HG03175 (cell line): ENCODE measurements at regions not wholly inside any gene's neighbourhood (a gene's known extent, or its start where the extent isn't known, plus 50 kb on each side); places are given as distances from the start of the nearest gene placed in this dataset.
"Not testable (repeated sequence)": the region's sequence is repeated elsewhere in the genome, so short reads cannot be mapped to it uniquely, and the experiment has no call there.

Experiments used
- ATAC-seq: cut with Tn5 transposase; IDR thresholded peaks from one replicate; pipeline ENCODE4 v1.9.1; 2021; ENCODE audit warnings: mild to moderate bottlenecking, moderate library complexity; ENCODE audit not compliant: unreplicated experiment

- ATAC-seq: no peak
Measured at GRCh38 chr1:113292603-113293255, 97.6 kb upstream of the MAGI3 start.

DNA sequence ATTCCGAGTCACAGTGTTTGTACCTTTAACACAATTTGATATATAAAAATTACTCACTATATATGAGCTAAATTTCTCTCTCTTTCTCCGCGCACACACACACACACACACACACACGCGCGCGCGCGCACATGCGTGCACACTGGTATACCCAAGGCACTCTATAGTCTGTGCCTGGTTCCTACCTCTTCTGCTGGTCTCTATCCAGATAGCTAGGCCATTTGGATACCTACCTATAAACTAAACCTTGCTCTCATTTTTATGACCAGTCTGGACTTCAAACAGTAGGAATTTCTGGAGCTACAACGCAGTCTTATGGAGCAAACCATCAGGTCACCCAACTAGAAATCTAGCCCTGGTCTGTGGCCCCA is 97.1 kb upstream of the MAGI3 start:
- ATAC-seq: no peak

DNA sequence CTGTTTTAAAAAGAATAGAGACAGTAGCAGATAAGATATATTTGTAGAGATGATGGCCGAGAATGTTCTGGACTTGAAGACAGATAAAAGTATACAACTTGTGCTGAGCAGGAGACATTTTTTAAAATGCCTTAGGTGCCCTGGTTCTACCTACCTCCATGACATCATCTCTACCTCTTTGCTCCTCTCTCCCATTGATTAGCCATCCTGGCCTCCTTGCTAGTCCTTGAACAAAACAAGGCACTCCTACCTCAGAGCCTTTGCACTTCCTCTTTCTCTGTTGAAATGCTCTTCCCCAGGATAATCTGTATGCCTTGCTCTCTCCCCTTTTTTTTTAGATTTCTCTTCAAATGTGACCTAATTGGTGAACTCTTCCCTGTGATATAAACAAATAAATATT is 92.6 kb upstream of the MAGI3 start:
- ATAC-seq: no peak

- no peak for ATAC-seq
Measured at GRCh38 chr1:113298941-113299340, 91.4 kb upstream of the MAGI3 start.

GRCh38 chr1:113302636-113303035 is 87.7 kb upstream of the MAGI3 start:
- ATAC-seq: no peak

DNA sequence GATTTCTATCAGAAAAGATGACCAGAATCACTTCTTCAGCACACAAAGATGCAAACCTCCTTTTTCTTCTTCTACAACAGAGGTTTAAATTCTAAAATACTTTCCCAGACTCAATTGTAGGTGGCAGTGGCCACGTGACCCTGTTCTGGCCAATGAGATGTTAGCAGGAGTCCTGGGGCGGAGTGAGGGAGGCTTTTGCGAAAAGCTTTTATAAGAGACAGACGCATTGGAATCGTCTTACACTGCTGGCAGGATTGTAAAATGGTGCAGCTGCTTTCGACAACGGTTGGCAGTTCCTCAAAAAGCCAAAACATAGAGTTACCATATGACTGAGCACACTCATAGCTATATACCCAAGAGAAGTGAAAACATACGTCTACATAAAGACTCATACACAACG is 87.0 kb upstream of the MAGI3 start:
- no peak for ATAC-seq

DNA sequence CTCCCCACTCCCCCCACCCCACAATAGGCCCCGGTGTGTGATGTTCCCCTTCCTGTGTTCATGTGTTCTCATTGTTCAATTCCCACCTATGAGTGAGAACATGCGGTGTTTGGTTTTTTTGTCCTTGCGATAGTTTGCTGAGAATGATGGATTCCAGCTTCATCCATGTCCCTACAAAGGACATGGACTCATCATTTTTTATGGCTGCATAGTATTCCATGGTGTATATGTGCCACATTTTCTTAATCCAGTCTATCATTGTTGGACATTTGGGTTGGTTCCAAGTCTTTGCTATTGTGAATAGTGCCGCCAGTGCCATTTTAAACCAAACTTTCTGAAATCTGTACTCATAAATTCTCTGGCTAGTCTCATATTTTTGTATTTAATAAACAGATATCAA is 85.3 kb upstream of the MAGI3 start:
- ATAC-seq: not testable (repeated sequence)

DNA sequence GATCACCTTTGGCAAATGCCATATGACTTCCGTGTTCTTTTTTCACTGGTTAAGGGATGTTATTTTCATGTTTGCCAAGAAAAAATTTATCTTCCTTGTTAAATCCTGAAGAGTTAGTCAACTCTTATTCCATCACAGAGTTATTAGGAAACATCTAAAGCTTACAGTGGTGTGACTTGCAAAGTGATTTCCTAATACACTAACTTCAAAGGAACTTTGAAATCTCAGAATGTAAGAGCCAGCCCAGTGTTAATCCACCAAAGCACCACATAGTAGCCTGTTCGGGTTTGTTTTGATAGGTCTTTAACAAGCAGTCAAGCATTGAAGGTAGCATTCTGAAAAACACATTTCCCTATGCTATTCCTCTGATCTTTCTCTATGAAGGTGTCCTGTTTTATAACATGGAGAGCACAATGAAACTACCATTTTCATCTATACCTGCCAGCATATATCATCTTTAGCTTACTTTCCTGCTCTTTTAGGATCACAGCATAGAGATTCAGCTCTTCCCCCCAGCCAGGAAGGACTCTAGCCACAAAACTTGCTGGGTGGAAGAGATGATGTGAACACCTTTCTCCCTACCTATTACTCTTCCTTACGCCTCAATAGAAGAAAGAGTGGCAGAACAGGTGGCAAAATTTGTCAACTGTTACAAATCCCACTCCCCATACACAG is 82.4 kb upstream of the MAGI3 start:
- no peak for ATAC-seq

- ATAC-seq: not testable (repeated sequence)
Measured at GRCh38 chr1:113312651-113313050, 77.7 kb upstream of the MAGI3 start.

GRCh38 chr1:113314600-113314999 is 75.7 kb upstream of the MAGI3 start:
- ATAC-seq: no peak

DNA sequence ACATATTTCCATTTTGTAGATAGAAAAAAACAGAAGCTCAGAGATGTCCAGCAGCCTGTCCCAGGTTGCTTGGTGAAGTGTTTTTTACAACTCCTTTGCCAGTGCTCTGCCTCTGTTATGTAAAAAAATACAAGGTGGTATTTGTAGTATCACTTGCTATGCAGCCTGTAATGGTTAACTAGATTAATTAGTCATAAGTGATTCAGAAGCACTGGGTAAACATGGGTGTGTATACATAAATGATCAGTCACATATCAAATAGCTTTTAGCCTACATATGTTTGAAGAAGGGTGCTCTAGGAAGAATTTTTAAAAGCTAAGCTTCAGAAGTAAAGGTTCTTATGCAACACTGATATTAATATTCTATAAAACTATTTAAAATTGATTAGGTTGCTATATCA is 70.0 kb upstream of the MAGI3 start:
- no peak for ATAC-seq

DNA sequence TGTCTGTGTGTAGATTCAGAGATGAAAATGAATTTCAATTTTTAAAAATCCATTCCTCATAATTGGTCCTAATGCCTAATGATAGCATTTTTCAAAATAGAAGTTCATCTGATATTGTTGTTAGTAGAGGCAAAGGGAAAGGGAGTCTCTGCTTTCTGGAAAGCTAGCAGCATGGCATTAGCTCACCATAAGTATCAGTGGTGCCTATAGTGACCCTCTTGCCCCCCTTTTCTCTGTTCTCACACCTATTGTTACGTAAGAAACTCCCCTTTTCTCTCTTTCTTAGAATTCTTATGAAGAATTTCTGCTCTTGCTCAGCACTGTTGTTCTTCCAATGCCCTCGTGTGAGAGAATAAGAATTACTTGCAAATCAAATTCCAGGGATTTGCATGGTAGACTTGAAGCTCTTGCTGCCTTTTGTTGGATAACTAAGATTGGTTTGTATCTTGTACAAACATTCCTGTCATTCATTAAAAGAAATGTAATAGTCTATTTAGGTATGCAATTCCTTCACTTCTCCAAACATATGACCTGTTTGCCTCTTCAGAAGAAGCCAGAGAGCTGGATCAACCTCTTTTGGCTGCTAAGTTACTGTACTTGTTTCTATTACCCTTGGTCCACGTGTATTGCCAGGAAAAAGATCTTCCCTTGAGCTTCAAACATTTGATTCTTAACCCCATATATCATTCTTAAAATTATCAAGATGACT is 69.2 kb upstream of the MAGI3 start:
- ATAC-seq: no peak

DNA sequence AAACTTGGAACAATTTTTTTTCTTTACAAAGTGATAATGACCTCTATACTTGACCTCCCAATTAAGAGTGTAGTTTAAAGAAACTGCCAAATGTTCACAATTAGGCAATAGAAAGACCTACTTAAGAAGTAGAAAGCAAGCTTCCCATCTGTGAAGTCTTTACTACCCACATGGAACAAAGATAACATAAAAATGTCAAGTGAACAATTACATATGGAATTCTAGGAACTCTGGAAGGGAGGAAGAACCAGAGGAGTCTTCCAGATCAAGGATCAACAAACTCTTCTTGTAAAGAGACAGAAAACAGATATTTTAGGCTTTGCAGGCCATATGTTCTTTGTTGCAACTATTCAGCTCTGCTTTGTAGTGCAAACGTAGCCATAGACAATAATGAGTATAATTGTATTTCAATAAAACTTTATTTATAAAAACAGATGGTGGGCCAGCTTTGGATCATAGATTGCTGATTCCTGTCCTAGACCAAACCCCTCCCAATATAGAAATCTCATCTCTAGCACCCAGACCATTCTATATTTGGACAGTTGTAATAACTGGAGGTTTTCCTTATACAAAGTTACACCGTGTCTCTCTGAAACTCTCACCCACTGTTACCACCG is 68.4 kb upstream of the MAGI3 start:
- ATAC-seq: no peak

DNA sequence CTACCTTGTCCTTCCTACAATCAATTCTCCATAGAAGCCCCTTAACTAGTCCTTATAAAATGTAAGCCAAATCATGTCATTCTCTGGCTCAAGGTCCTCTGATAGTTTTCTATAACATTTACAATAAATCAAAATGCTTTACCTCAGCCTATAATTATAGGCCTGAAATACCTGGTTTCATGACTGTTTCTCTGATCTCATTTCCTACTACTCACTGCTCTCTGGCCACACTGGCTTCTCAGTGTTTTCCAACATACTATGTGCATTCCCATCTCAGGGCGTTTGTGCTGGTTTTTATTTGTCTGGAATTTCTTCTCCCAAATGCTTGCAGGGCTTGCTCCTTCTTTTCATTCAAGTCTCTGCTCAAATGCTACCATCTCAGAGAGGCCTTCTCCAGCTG is 67.9 kb upstream of the MAGI3 start:
- ATAC-seq: no peak

GRCh38 chr1:113325022-113325421 is 65.3 kb upstream of the MAGI3 start:
- ATAC-seq: no peak

DNA sequence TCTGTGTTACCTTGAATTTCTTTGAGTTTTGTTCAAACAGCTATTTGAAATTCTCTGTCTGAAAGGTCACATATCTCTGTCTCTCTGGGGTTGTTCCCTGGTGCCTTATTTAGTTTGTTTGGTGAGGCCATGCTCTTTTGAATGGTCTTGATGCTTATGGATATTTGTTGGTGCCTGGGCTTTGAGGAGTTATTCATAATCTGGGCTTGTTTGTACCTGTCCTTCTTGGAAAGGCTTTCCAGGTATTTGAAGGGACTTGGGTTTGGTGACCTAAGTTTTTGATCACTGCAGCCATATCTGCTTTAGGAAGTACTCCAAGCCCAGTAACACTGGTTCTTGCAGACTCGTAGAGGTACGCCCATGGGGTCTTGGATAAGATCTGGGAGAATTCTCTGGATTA is 63.3 kb upstream of the MAGI3 start:
- ATAC-seq: no peak

GRCh38 chr1:113333056-113333455 is 57.3 kb upstream of the MAGI3 start:
- no peak for ATAC-seq

GRCh38 chr1:113340038-113340437 is 50.3 kb upstream of the MAGI3 start:
- no peak for ATAC-seq
